Hepatocyte (in vitro differentiated cells): ENCODE measurements at regions not wholly inside any gene's neighbourhood (a gene's known extent, or its start where the extent isn't known, plus 50 kb on each side); places are given as distances from the start of the nearest gene placed in this dataset.

Source experiments
- EZH2phosphoT487 ChIP-seq: fragments of 200-600 bp; sonication (generic); IDR thresholded peaks from one replicate; pipeline ENCODE4 v1.6.1; 2018; ENCODE audit warnings: antibody characterized with exemption, mild to moderate bottlenecking, low read depth, moderate library complexity; ENCODE audit not compliant: unreplicated experiment, severe bottlenecking
- TF ChIP-seq, protein P1 (sequence below): fragments of 200-600 bp; sonication (generic); IDR thresholded peaks from 2 replicates; pipeline ENCODE4 v1.5.1; 2016; ENCODE audit warnings: antibody characterized with exemption, mild to moderate bottlenecking; ENCODE audit not compliant: poor library complexity

DNA sequence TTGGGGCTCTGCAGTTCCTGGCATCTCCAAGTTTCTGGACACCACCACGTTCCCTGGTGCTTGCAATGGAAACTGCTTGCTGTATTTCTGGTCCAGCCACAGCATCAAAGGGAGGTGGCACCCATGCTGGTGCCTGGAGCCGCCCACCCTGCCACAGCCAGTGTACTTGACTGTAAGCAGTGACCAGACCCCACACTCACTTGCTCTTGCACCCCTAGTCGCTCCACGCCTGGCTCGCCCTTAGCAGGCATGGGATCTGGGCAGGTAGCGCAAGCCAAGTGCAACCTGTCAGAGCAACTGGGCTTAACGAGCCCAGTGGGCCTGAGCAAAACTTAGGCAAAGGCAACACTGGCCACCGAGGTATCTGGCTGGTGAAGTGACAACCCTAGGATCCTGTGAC, 648.2 kb upstream of the PCDH9 start:
- TF ChIP-seq, protein P1, sequence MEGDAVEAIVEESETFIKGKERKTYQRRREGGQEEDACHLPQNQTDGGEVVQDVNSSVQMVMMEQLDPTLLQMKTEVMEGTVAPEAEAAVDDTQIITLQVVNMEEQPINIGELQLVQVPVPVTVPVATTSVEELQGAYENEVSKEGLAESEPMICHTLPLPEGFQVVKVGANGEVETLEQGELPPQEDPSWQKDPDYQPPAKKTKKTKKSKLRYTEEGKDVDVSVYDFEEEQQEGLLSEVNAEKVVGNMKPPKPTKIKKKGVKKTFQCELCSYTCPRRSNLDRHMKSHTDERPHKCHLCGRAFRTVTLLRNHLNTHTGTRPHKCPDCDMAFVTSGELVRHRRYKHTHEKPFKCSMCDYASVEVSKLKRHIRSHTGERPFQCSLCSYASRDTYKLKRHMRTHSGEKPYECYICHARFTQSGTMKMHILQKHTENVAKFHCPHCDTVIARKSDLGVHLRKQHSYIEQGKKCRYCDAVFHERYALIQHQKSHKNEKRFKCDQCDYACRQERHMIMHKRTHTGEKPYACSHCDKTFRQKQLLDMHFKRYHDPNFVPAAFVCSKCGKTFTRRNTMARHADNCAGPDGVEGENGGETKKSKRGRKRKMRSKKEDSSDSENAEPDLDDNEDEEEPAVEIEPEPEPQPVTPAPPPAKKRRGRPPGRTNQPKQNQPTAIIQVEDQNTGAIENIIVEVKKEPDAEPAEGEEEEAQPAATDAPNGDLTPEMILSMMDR: no peak
- TF ChIP-seq EZH2phosphoT487: no peak
